Tibial artery (tissue), 4 donors: ENCODE measurements at regions not wholly inside any gene's neighbourhood (a gene's known extent, or its start where the extent isn't known, plus 50 kb on each side); places are given as distances from the start of the nearest gene placed in this dataset.
"Not testable (repeated sequence)": the region's sequence is repeated elsewhere in the genome, so short reads cannot be mapped to it uniquely, and the experiment has no call there.

Source experiments
- DNase-seq, 2 donors: peaks; one replicate each; pipeline ENCODE4 v3.0.0-alpha.2; 2019
- H3K27ac ChIP-seq, 2 donors: fragments of 200-600 bp; sonication (generic) in 1 of 2; 1 replicate in 1 of 2; 2 replicates in 1 of 2; pipeline ENCODE4 v1.5.1; 2018 to 2019; ENCODE audit warnings: mild to moderate bottlenecking in 1 of 2
- H3K27me3 ChIP-seq, 2 donors: fragments of 200-600 bp; sonication (generic) in 1 of 2; one replicate each; pipeline versions ENCODE4 v1.5.1 to v1.6.0; 2016 to 2019
- H3K36me3 ChIP-seq, 3 donors: fragments of 200-600 bp; sonication (generic) in 2 of 3; one replicate each; pipeline ENCODE4 v1.5.1; 2016 to 2019; ENCODE audit warnings: mild to moderate bottlenecking in 2 of 3
- H3K4me1 ChIP-seq, 4 donors: fragments of 200-600 bp; sonication (generic) in 2 of 4; 1 replicate in 3 of 4; 2 replicates in 1 of 4; pipeline ENCODE4 v1.5.1; 2016 to 2019
- H3K4me3 ChIP-seq, 2 donors: fragments of 200-600 bp; sonication (generic) in 1 of 2; 1 replicate in 1 of 2; 2 replicates in 1 of 2; pipeline ENCODE4 v1.5.1; 2018 to 2019; ENCODE audit warnings: mild to moderate bottlenecking in 2 of 2
- H3K9me3 ChIP-seq, 3 donors: fragments of 200-600 bp; sonication (generic) in 1 of 3; one replicate each; pipeline ENCODE4 v1.5.1; 2016 to 2019
- CTCF ChIP-seq, 2 experiments: fragments of 200-600 bp in 1 of 2; fragments of 450-650 bp in 1 of 2; IDR thresholded peaks; one replicate each; pipeline ENCODE4 v1.5.1; 2017 to 2019; ENCODE audit warnings: antibody characterized with exemption in 2 of 2, mild to moderate bottlenecking in 1 of 2, moderate library complexity in 1 of 2
- intact Hi-C: fragments of 100-400 bp; cut with DNase I; formaldehyde crosslinking; loops from one replicate; pipeline ENCODE4 v1.15.0; 2023; ENCODE audit warnings: low total_unique reads

GRCh38 chr19:56912401-56913112 is 72.0 kb upstream of the PEG3 start:
- Histone ChIP-seq H3K9me3 (no peaks in the 10 kb centered on the region), H3K36me3 (no peaks in the 10 kb centered on the region), H3K4me1 (no peaks in the 10 kb centered on the region), H3K27ac (no peak overlapping the region), H3K27me3 (no peaks in the 10 kb centered on the region), H3K4me3 (no peak overlapping the region)
- intact Hi-C loops: no loop called here
- no peak for TF ChIP-seq CTCF (IDR thresholded peaks at IDR 0.05)
- no peak for DNase-seq

GRCh38 chr19:56913113-56913455 is 72.6 kb upstream of the PEG3 start:
- H3K27ac ChIP-seq, H3K36me3 ChIP-seq, H3K9me3 ChIP-seq, H3K4me3 ChIP-seq, H3K4me1 ChIP-seq, DNase-seq, H3K27me3 ChIP-seq, intact Hi-C loops: not testable (repeated sequence)

- Histone ChIP-seq H3K36me3 (no peaks in the 10 kb centered on the region), H3K27me3 (no peaks in the 10 kb centered on the region), H3K27ac (no peak overlapping the region), H3K4me1 (no peaks in the 10 kb centered on the region), H3K9me3 (no peaks in the 10 kb centered on the region), H3K4me3 (no peak overlapping the region)
- DNase-seq: no peak
- TF ChIP-seq CTCF (IDR thresholded peaks at IDR 0.05): no peak
- intact Hi-C loops: no loop called here
Measured at GRCh38 chr19:56916528-56916927, 76.0 kb upstream of the PEG3 start.

GRCh38 chr19:56917529-56917928 is 77.0 kb upstream of the PEG3 start:
- no peaks in the 10 kb centered on the region for H3K4me1 ChIP-seq
- no peaks in the 10 kb centered on the region for H3K27me3 ChIP-seq
- no peaks in the 10 kb centered on the region for H3K9me3 ChIP-seq
- no peak overlapping the region for H3K4me3 ChIP-seq
- TF ChIP-seq CTCF (IDR thresholded peaks at IDR 0.05): no peak
- no peaks in the 10 kb centered on the region for H3K36me3 ChIP-seq
- intact Hi-C loops: no loop called here
- no peak for DNase-seq
- H3K27ac ChIP-seq: no peak overlapping the region

GRCh38 chr19:56917998-56918397 is 77.5 kb upstream of the PEG3 start:
- Histone ChIP-seq H3K9me3 (peaks cover 0 to 1% (median 0%) of the 10 kb centered on the region in 3 donors), H3K27me3 (no peaks in the 10 kb centered on the region), H3K27ac (no peak overlapping the region), H3K36me3 (no peaks in the 10 kb centered on the region), H3K4me1 (no peaks in the 10 kb centered on the region), H3K4me3 (no peak overlapping the region)
- TF ChIP-seq CTCF (IDR thresholded peaks at IDR 0.05): no peak
- no peak for DNase-seq
- intact Hi-C loops: no loop called here

- no peak overlapping the region for H3K27ac ChIP-seq
- DNase-seq: no peak
- TF ChIP-seq CTCF (IDR thresholded peaks at IDR 0.05): no peak
- H3K4me1 ChIP-seq: no peaks in the 10 kb centered on the region
- no peaks in the 10 kb centered on the region for H3K27me3 ChIP-seq
- no peaks in the 10 kb centered on the region for H3K36me3 ChIP-seq
- no peak overlapping the region for H3K4me3 ChIP-seq
- intact Hi-C loops: no loop called here
- H3K9me3 ChIP-seq: peaks cover 0 to 7% (median 0%) of the 10 kb centered on the region in 3 donors
Measured at GRCh38 chr19:56918682-56919307, 78.3 kb upstream of the PEG3 start.
